PFSK-1 (cell line): ENCODE measurements at regions not wholly inside any gene's neighbourhood (a gene's known extent, or its start where the extent isn't known, plus 50 kb on each side); places are given as distances from the start of the nearest gene placed in this dataset.

ENCODE experiments used
- FOXP2 ChIP-seq: optimal IDR thresholded peaks from 2 replicates; pipeline ENCODE3; 2011; ENCODE audit warnings: borderline replicate concordance, control low read depth, inconsistent platforms; ENCODE audit not compliant: insufficient read depth; ENCODE audit errors: extremely low read length, extremely low read depth
- POLR2AphosphoS5 ChIP-seq: IDR thresholded peaks from 2 replicates; pipeline ENCODE4 v1.6.1; 2012; ENCODE audit warnings: low read depth, mild to moderate bottlenecking, control low read depth, low read length, moderate library complexity
- REST ChIP-seq, 2 experiments: IDR thresholded peaks; 2 replicates each; pipeline versions ENCODE4 v1.6.1 to v1.8.0; 2011 to 2012; ENCODE audit warnings: low read depth in 2 of 2, low read length in 2 of 2, control low read depth in 1 of 2, inconsistent platforms in 1 of 2, mild to moderate bottlenecking in 1 of 2, moderate library complexity in 1 of 2; ENCODE audit not compliant: insufficient read depth in 1 of 2
- SIN3A ChIP-seq: IDR thresholded peaks from 2 replicates; pipeline ENCODE4 v1.6.1; 2012; ENCODE audit warnings: mild to moderate bottlenecking, low read length, moderate library complexity, borderline replicate concordance; ENCODE audit not compliant: insufficient read depth
- TAF1 ChIP-seq: IDR thresholded peaks from 2 replicates; pipeline ENCODE4 v1.6.1; 2012; ENCODE audit warnings: low read length, control low read depth, borderline replicate concordance; ENCODE audit not compliant: insufficient read depth

- no peak for TF ChIP-seq POLR2AphosphoS5
- TF ChIP-seq FOXP2, result no peak
- TF ChIP-seq SIN3A, result no peak
- no peak for TF ChIP-seq TAF1
- TF ChIP-seq REST (IDR thresholded peaks at IDR 0.05; ENCODE audit: insufficient read depth in 1 of 2, low read depth in 2 of 2, low read length in 2 of 2), result no peak
Measured at GRCh38 chr4:176383273-176384077, 63.7 kb downstream of the SPCS3 start.

- TF ChIP-seq FOXP2 (no peak), SIN3A (no peak), POLR2AphosphoS5 (no peak), TAF1 (no peak), REST (IDR thresholded peaks at IDR 0.05; ENCODE audit: insufficient read depth in 1 of 2, low read depth in 2 of 2, low read length in 2 of 2) (no peak)
Measured at GRCh38 chr4:176385601-176386000, 65.8 kb downstream of the SPCS3 start.

GRCh38 chr4:176387571-176387970 lies 67.8 kb downstream of the SPCS3 start:
- no peak for TF ChIP-seq POLR2AphosphoS5
- no peak for TF ChIP-seq SIN3A
- no peak for TF ChIP-seq TAF1
- TF ChIP-seq REST (IDR thresholded peaks at IDR 0.05; ENCODE audit: insufficient read depth in 1 of 2, low read depth in 2 of 2, low read length in 2 of 2), result no peak
- TF ChIP-seq FOXP2, result no peak

GRCh38 chr4:176393306-176394013 lies 73.7 kb downstream of the SPCS3 start:
- TF ChIP-seq POLR2AphosphoS5 (no peak), FOXP2 (no peak), REST (IDR thresholded peaks at IDR 0.05; ENCODE audit: insufficient read depth in 1 of 2, low read depth in 2 of 2, low read length in 2 of 2) (no peak), SIN3A (no peak), TAF1 (no peak)
